Heart right ventricle (tissue), 16 donors: ENCODE measurements at regions not wholly inside any gene's neighbourhood (a gene's known extent, or its start where the extent isn't known, plus 50 kb on each side); places are given as distances from the start of the nearest gene placed in this dataset.

Experiments
- ATAC-seq, 8 donors: fragments of 200-7000 bp; cut with Tn5 transposase; one replicate each; pipeline ENCODE4 v1.9.1; 2020; ENCODE audit warnings: mild to moderate bottlenecking in 8 of 8, moderate library complexity in 8 of 8, moderate number of reproducible peaks in 1 of 8
- DNase-seq, 2 donors: peaks; one replicate each; pipeline ENCODE4 v3.0.0-alpha.2; 2020
- H3K27ac ChIP-seq, 10 donors: fragments of 200-600 bp; sonication (generic) in 2 of 10; one replicate each; pipeline versions ENCODE4 v1.5.0 to v1.8.0; 2020 to 2022; ENCODE audit warnings: mild to moderate bottlenecking in 3 of 10
- H3K27me3 ChIP-seq, 7 donors: fragments of 200-600 bp; one replicate each; pipeline ENCODE4 v1.8.0; 2021 to 2022; ENCODE audit warnings: mild to moderate bottlenecking in 2 of 7
- H3K36me3 ChIP-seq, 9 donors: fragments of 200-600 bp; sonication (generic) in 1 of 9; one replicate each; pipeline versions ENCODE4 v1.5.0 to v1.8.0; 2020 to 2022; ENCODE audit warnings: mild to moderate bottlenecking in 2 of 9
- H3K4me1 ChIP-seq, 9 donors: fragments of 200-600 bp; sonication (generic) in 1 of 9; one replicate each; pipeline versions ENCODE4 v1.5.0 to v1.8.0; 2020 to 2022; ENCODE audit warnings: mild to moderate bottlenecking in 4 of 9
- H3K4me3 ChIP-seq, 10 donors: fragments of 200-600 bp; sonication (generic) in 2 of 10; one replicate each; pipeline versions ENCODE4 v1.5.0 to v1.8.0; 2020 to 2022; ENCODE audit warnings: mild to moderate bottlenecking in 7 of 10, moderate library complexity in 2 of 10
- H3K9me3 ChIP-seq, 11 donors: fragments of 200-600 bp in 10 of 11; sonication (generic) in 2 of 11; one replicate each; pipeline versions ENCODE4 v1.5.0 to v1.8.0; 2013 to 2022; ENCODE audit warnings: mild to moderate bottlenecking in 2 of 11, control low read depth in 1 of 11, moderate library complexity in 1 of 11
- CTCF ChIP-seq, 9 donors: fragments of 200-600 bp; sonication (generic) in 2 of 9; IDR thresholded peaks; one replicate each; pipeline versions ENCODE4 v1.5.0 to v1.8.0; 2021 to 2022; ENCODE audit warnings: antibody characterized with exemption in 9 of 9, mild to moderate bottlenecking in 5 of 9, moderate library complexity in 1 of 9
- WGBS, 2 donors: extraction: QIAGEN DNeasy Blood & Tissue Kit; methylation state at CpG; one replicate each; pipeline ENCODE4 v1.1.7; 2013; ENCODE audit warnings: inconsistent platforms in 1 of 2; 5-methylcytosine and 5-hydroxymethylcytosine counted together
- intact Hi-C, 10 donors: fragments of 100-400 bp; cut with DNase I; formaldehyde crosslinking; loops; one replicate each; pipeline versions ENCODE4 v1.11.1 to v1.14.2; 2022
- donor health status: Arrhythmogenic right ventricular cardiomyopathy.
- donor health status: ischemic (EF 13 %, LVEDD 7.1; RV severe dilation, severe dysfunction).
- donor health status: healthy with polysubstance abuse.
- donor health status: DM: no; HTN: yes; CAD: no.
- donor health status: DM: no; HTN: no; CAD: no.
- donor health status: ischemic (EF 25% LVEDD 6.9; RV normal size, moderate dysfunction).
- donor health status: ischemic (EF 25% LVEDD 5.7; RV mildly dilated, moderate dysfunction).
- donor health status: healthy.
- donor health status: DM: yes; HTN: yes; CAD: no.
- donor health status: Ischemic cardiomyopathy.
- donor health status: ischemic (EF 35%, LVEDD 5.7; RV mildly dilated, moderate dysfunction).
- donor health status: nonischemic (EF 11% LVEDD 7.7; RV severe dilation, severe dysfunction).
- donor health status: DM: yes; HTN: yes; CAD: no.
- donor health status: PGD.
- donor health status: ischemic (EF 29% LVEDD 5.4; RV normal size, mild dysfunction).
- donor health status: nonischemic (EF 23%, LVEDD 6.1; RV moderate dilation, normal function).

- Histone ChIP-seq H3K4me3 (no peak overlapping the region), H3K9me3 (no peaks in the 10 kb centered on the region), H3K27ac (no peak overlapping the region), H3K27me3 (peaks cover 0 to 23% (median 10%) of the 10 kb centered on the region in 7 donors), H3K4me1 (no peaks in the 10 kb centered on the region), H3K36me3 (no peaks in the 10 kb centered on the region)
- DNase-seq, result no peak
- WGBS, 2 donors, result 72 to 73% methylated on average over 17 of the region's 17 CpGs
- intact Hi-C loops, result no loop called here
- no peak for ATAC-seq
- no peak for TF ChIP-seq CTCF (IDR thresholded peaks at IDR 0.05)
Observed at GRCh38 chr2:439077-439476, 151.2 kb upstream of the ALKAL2 start.

GRCh38 chr2:437756-438393 is 150.0 kb upstream of the ALKAL2 start:
- 56 to 57% methylated on average over 15 of the region's 15 CpGs for WGBS, 2 donors
- H3K27ac ChIP-seq, result peak overlapping the region in 1 of 10 donors; percentile 68
- DNase-seq (no peak), ATAC-seq (peak in 2 of 8 donors; percentile 42)
- H3K4me1 ChIP-seq, result no peaks in the 10 kb centered on the region
- intact Hi-C loops, result no loop called here
- H3K4me3 ChIP-seq, result peak overlapping the region in 1 of 10 donors; percentile 27
- no peaks in the 10 kb centered on the region for H3K36me3 ChIP-seq
- H3K27me3 ChIP-seq, result peaks cover 0 to 20% (median 10%) of the 10 kb centered on the region in 7 donors
- no peaks in the 10 kb centered on the region for H3K9me3 ChIP-seq
- no peak for TF ChIP-seq CTCF (IDR thresholded peaks at IDR 0.05)

GRCh38 chr2:437180-437579 is 149.3 kb upstream of the ALKAL2 start:
- intact Hi-C loops, result no loop called here
- H3K27ac ChIP-seq, result no peak overlapping the region
- 76 to 84% methylated on average over 5 of the region's 5 CpGs for WGBS, 2 donors

GRCh38 chr2:436205-436604 is 148.3 kb upstream of the ALKAL2 start:
- Histone ChIP-seq H3K4me1 (no peaks in the 10 kb centered on the region), H3K4me3 (no peak overlapping the region), H3K36me3 (no peaks in the 10 kb centered on the region), H3K9me3 (no peaks in the 10 kb centered on the region), H3K27me3 (peaks cover 0 to 20% (median 10%) of the 10 kb centered on the region in 7 donors), H3K27ac (no peak overlapping the region)
- no peak for ATAC-seq
- intact Hi-C loops, result no loop called here
- 85 to 95% methylated on average over 14 of the region's 14 CpGs for WGBS, 2 donors
- TF ChIP-seq CTCF (IDR thresholded peaks at IDR 0.05), result no peak
- DNase-seq, result no peak

More at GRCh38 chr2:437180-437579, 149.3 kb upstream of the ALKAL2 start:
- Histone ChIP-seq H3K27me3 (peaks cover 0 to 20% (median 10%) of the 10 kb centered on the region in 7 donors), H3K9me3 (no peaks in the 10 kb centered on the region), H3K4me1 (no peaks in the 10 kb centered on the region), H3K36me3 (no peaks in the 10 kb centered on the region), H3K4me3 (no peak overlapping the region)
- ATAC-seq (no peak), DNase-seq (no peak)
- TF ChIP-seq CTCF (IDR thresholded peaks at IDR 0.05), result no peak
